IMR-90 (cell line): ENCODE measurements at regions not wholly inside any gene's neighbourhood (a gene's known extent, or its start where the extent isn't known, plus 50 kb on each side); places are given as distances from the start of the nearest gene placed in this dataset.

Source experiments
- ATAC-seq: fragments of 200-7000 bp; cut with Tn5 transposase; 2 replicates; pipeline ENCODE4 v1.9.1; 2020; ENCODE audit warnings: low read depth, mild to moderate bottlenecking, moderate library complexity
- BruUV-seq: library from RNA; stranded (reverse); fragments of 400-500 nt; replicated peaks from 2 replicates; lab custom pipeline; 2021; lab: Mats Ljungman, UMichigan
- CTCF ChIA-PET: fragments of 300-600 bp; formaldehyde crosslinking; extraction: SDS; loops from one replicate; lab custom pipeline; 2021; ENCODE audit warnings: antibody characterized with exemption; lab: Yijun Ruan, JAX
- POLR2A ChIA-PET: fragments of 300-600 bp; sonication (Branson Sonifier 250); formaldehyde crosslinking; loops from one replicate; lab custom pipeline; 2022; ENCODE audit warnings: antibody characterized with exemption; ENCODE audit not compliant: unreplicated experiment; lab: Charles Lee
- DNase-seq: peaks from one replicate; pipeline ENCODE4 v3.0.0; 2013
- H2AFZ ChIP-seq: replicated peaks from 2 replicates; pipeline ENCODE3; 2013; ENCODE audit warnings: low read length, mild to moderate bottlenecking; ENCODE audit not compliant: poor library complexity
- H2AK5ac ChIP-seq: 2 replicates; pipeline ENCODE4 v1.6.1; 2013; ENCODE audit warnings: low read depth, low read length, inconsistent platforms
- H2AK9ac ChIP-seq: replicated peaks from 2 replicates; pipeline ENCODE3; 2013; ENCODE audit warnings: mild to moderate bottlenecking, low read depth, low read length, moderate library complexity; ENCODE audit not compliant: poor library complexity
- H2BK120ac ChIP-seq: 2 replicates; pipeline ENCODE4 v1.6.1; 2013; ENCODE audit warnings: low read depth, low read length, inconsistent platforms
- H2BK15ac ChIP-seq: 3 replicates; pipeline ENCODE4 v1.6.1; 2013; ENCODE audit warnings: low read depth, low read length, inconsistent platforms
- H2BK20ac ChIP-seq: 2 replicates; pipeline ENCODE4 v1.6.1; 2013; ENCODE audit warnings: low read depth, mild to moderate bottlenecking, inconsistent platforms, low read length, moderate library complexity
- H2BK5ac ChIP-seq: 2 replicates; pipeline ENCODE4 v1.6.1; 2013; ENCODE audit warnings: mild to moderate bottlenecking, low read depth, low read length, inconsistent platforms; ENCODE audit not compliant: poor library complexity, severe bottlenecking
- H3K14ac ChIP-seq: replicated peaks from 2 replicates; pipeline ENCODE4 v1.6.1; 2013; ENCODE audit warnings: low read depth, low read length, inconsistent platforms
- H3K18ac ChIP-seq: 2 replicates; pipeline ENCODE4 v1.6.1; 2013; ENCODE audit warnings: low read depth, low read length, control low read depth
- H3K23ac ChIP-seq: 2 replicates; pipeline ENCODE4 v1.6.1; 2013; ENCODE audit warnings: low read depth, low read length, inconsistent platforms
- H3K27ac ChIP-seq: 2 replicates; pipeline ENCODE4 v1.5.1; 2013; ENCODE audit warnings: mild to moderate bottlenecking, control low read depth, low read length; ENCODE audit not compliant: insufficient read depth
- H3K27me3 ChIP-seq: 2 replicates; pipeline ENCODE4 v1.6.1; 2013; ENCODE audit warnings: low read length; ENCODE audit not compliant: control insufficient read depth, insufficient read depth
- H3K36me3 ChIP-seq: 2 replicates; pipeline ENCODE4 v1.6.1; 2013; ENCODE audit warnings: low read length, mixed read lengths; ENCODE audit not compliant: control insufficient read depth, insufficient read depth
- H3K4ac ChIP-seq: 2 replicates; pipeline ENCODE4 v1.6.1; 2013; ENCODE audit warnings: low read depth, low read length, inconsistent platforms
- H3K4me1 ChIP-seq: 2 replicates; pipeline ENCODE4 v1.6.1; 2013; ENCODE audit warnings: low read length, mixed read lengths; ENCODE audit not compliant: control insufficient read depth, insufficient read depth
- H3K4me2 ChIP-seq: 2 replicates; pipeline ENCODE4 v1.6.1; 2013; ENCODE audit warnings: low read depth, mild to moderate bottlenecking, control low read depth, low read length, moderate library complexity
- H3K4me3 ChIP-seq: 2 replicates; pipeline ENCODE4 v1.5.1; 2013; ENCODE audit warnings: low read depth, mild to moderate bottlenecking, control low read depth, low read length, moderate library complexity; ENCODE audit not compliant: insufficient read depth
- H3K56ac ChIP-seq: 2 replicates; pipeline ENCODE4 v1.6.1; 2013; ENCODE audit warnings: low read length, inconsistent platforms; ENCODE audit not compliant: insufficient read depth; ENCODE audit errors: extremely low read depth
- H3K79me1 ChIP-seq, 2 experiments: 2 replicates each; pipeline ENCODE4 v1.6.1; 2013; ENCODE audit warnings: low read length in 2 of 2, inconsistent platforms in 1 of 2, low read depth in 1 of 2
- H3K9ac ChIP-seq: 2 replicates; pipeline ENCODE4 v1.6.1; 2013; ENCODE audit warnings: low read depth, low read length, control low read depth
- H3K9me1 ChIP-seq: 2 replicates; pipeline ENCODE4 v1.6.1; 2013; ENCODE audit warnings: low read length, inconsistent platforms; ENCODE audit not compliant: insufficient read depth
- H3K9me3 ChIP-seq: 2 replicates; pipeline ENCODE4 v1.6.1; 2013; ENCODE audit warnings: low read length; ENCODE audit not compliant: control insufficient read depth, insufficient read depth
- H4K20me1 ChIP-seq: 2 replicates; pipeline ENCODE4 v1.6.1; 2013; ENCODE audit warnings: low read length, inconsistent platforms; ENCODE audit not compliant: insufficient read depth
- H4K5ac ChIP-seq: 2 replicates; pipeline ENCODE4 v1.6.1; 2013; ENCODE audit warnings: mild to moderate bottlenecking, low read depth, low read length, control low read depth
- H4K8ac ChIP-seq, 2 experiments: 2 replicates each; pipeline ENCODE4 v1.6.1; 2013; ENCODE audit warnings: low read depth in 2 of 2, low read length in 2 of 2, control low read depth in 1 of 2, inconsistent platforms in 1 of 2
- H4K91ac ChIP-seq: 2 replicates; pipeline ENCODE4 v1.6.1; 2013; ENCODE audit warnings: low read depth, low read length, inconsistent platforms; ENCODE audit not compliant: insufficient read depth
- BHLHE40 ChIP-seq: fragments of 150-350 bp; IDR thresholded peaks from 2 replicates; pipeline ENCODE4 v1.6.1; 2016; ENCODE audit warnings: mild to moderate bottlenecking, low read depth, low read length
- CEBPB ChIP-seq: IDR thresholded peaks from 2 replicates; pipeline ENCODE4 v1.6.1; 2012; ENCODE audit warnings: low read depth, low read length, improper control_type of control experiment
- CHD1 ChIP-seq: IDR thresholded peaks from 2 replicates; pipeline ENCODE4 v1.6.1; 2012; ENCODE audit warnings: low read depth, low read length, improper control_type of control experiment
- CTCF ChIP-seq: conservative IDR thresholded peaks from 2 replicates; pipeline ENCODE4 v1.5.1; 2012; ENCODE audit warnings: mild to moderate bottlenecking, low read depth, low read length, improper control_type of control experiment
- ELK1 ChIP-seq: fragments of 150-350 bp; IDR thresholded peaks from 2 replicates; pipeline ENCODE4 v1.6.1; 2016; ENCODE audit warnings: low read depth, mild to moderate bottlenecking, low read length, moderate library complexity, borderline replicate concordance
- MAFK ChIP-seq: IDR thresholded peaks from 2 replicates; pipeline ENCODE4 v1.6.1; 2012; ENCODE audit warnings: low read depth, low read length, improper control_type of control experiment
- MAZ ChIP-seq: IDR thresholded peaks from 2 replicates; pipeline ENCODE4 v1.6.1; 2012; ENCODE audit warnings: low read depth, mild to moderate bottlenecking, low read length, improper control_type of control experiment, moderate library complexity, borderline replicate concordance
- NFE2L2 ChIP-seq: fragments of 150-350 bp; IDR thresholded peaks from 2 replicates; pipeline ENCODE4 v1.6.1; 2016; ENCODE audit warnings: low read depth, mild to moderate bottlenecking, low read length
- POLR2A ChIP-seq: IDR thresholded peaks from 2 replicates; pipeline ENCODE4 v1.6.1; 2012; ENCODE audit warnings: mild to moderate bottlenecking, low read depth, low read length
- RAD21 ChIP-seq: IDR thresholded peaks from 2 replicates; pipeline ENCODE4 v1.6.1; 2012; ENCODE audit warnings: low read length, improper control_type of control experiment
- RCOR1 ChIP-seq: IDR thresholded peaks from 2 replicates; pipeline ENCODE4 v1.6.1; 2012; ENCODE audit warnings: mild to moderate bottlenecking, low read length, improper control_type of control experiment; ENCODE audit not compliant: insufficient replicate concordance
- RFX5 ChIP-seq: IDR thresholded peaks from 2 replicates; pipeline ENCODE4 v1.8.0; 2012; ENCODE audit warnings: low read depth, mild to moderate bottlenecking, low read length, moderate library complexity
- WGBS, 2 experiments: methylation state at CpG; one replicate each; pipeline versions ENCODE4 v1.1.5 to v1.1.7; 2013; ENCODE audit warnings: missing lambda C conversion rate in 2 of 2; ENCODE audit not compliant: insufficient read length in 1 of 2; ENCODE audit errors: extremely low coverage in 2 of 2; 5-methylcytosine and 5-hydroxymethylcytosine counted together
- dilution Hi-C: fragments of 300-500 bp; cut with HindIII; formaldehyde crosslinking; loops from one replicate; pipeline ENCODE4 v1.14.3; 2018; ENCODE audit warnings: low sequenced_read_pairs; ENCODE audit not compliant: unreplicated experiment
- in situ Hi-C: fragments of 300-500 bp; cut with MboI; formaldehyde crosslinking; loops from 3 replicates; pipeline ENCODE4 v1.14.3; 2019; ENCODE audit warnings: low sequenced_read_pairs, inconsistent platforms, mixed read lengths
- intact Hi-C: fragments of 100-400 bp; cut with micrococcal nuclease; formaldehyde crosslinking; loops from 2 replicates; pipeline ENCODE4 v1.10.0; 2022

- H3K9ac ChIP-seq, result no peak overlapping the region
- in situ Hi-C loops, result no loop called here
Measured at GRCh38 chr13:75165543-75166230, 316.3 kb downstream of the TBC1D4 start.

More at GRCh38 chr13:75165543-75166230, 316.3 kb downstream of the TBC1D4 start:
- POLR2A ChIA-PET, result no interaction called here
- dilution Hi-C loops (no loop called here), intact Hi-C loops (no loop called here)
- no CpG with 5 or more reads among the region's 4 CpGs for WGBS, 2 experiments
- no peak overlapping the region for H3K23ac ChIP-seq
- H4K5ac ChIP-seq, result no peak overlapping the region
- no peaks in the 10 kb centered on the region for H4K20me1 ChIP-seq
- no peaks in the 10 kb centered on the region for H3K9me1 ChIP-seq
- no peak overlapping the region for H3K4ac ChIP-seq
- H3K27me3 ChIP-seq, result 0 out of 2 replicates have a peak, but pooled peaks cover 2% of the 10 kb centered on the region
- H2BK15ac ChIP-seq, result no peak overlapping the region
- H3K4me2 ChIP-seq, result no peak overlapping the region
- no peak overlapping the region for H2AFZ ChIP-seq
- H3K4me3 ChIP-seq, result no peak overlapping the region
- no peak overlapping the region for H4K91ac ChIP-seq
- H3K14ac ChIP-seq, result no peak overlapping the region
- H2BK20ac ChIP-seq, result no peak overlapping the region
- no peak for ATAC-seq
- H2BK5ac ChIP-seq, result no peak overlapping the region
- no peak overlapping the region for H2AK9ac ChIP-seq
- no peak overlapping the region for H3K18ac ChIP-seq
- CTCF ChIA-PET, result no interaction called here
- no peak for TF ChIP-seq NFE2L2
- no peak for TF ChIP-seq POLR2A
- TF ChIP-seq RAD21, result no peak
- TF ChIP-seq CHD1, result no peak
- no peak for TF ChIP-seq MAFK
- TF ChIP-seq RFX5, result no peak
- TF ChIP-seq RCOR1, result no peak
- TF ChIP-seq CTCF, result no peak
- no peak for TF ChIP-seq ELK1
- no peak for TF ChIP-seq MAZ
- TF ChIP-seq CEBPB, result no peak
- no peak for TF ChIP-seq BHLHE40
- no peak overlapping the region for H2AK5ac ChIP-seq
- no peaks in the 10 kb centered on the region for H3K79me1 ChIP-seq
- no peaks in the 10 kb centered on the region for H3K4me1 ChIP-seq
- H2BK120ac ChIP-seq, result no peak overlapping the region
- no peak overlapping the region for H4K8ac ChIP-seq
- no peak overlapping the region for H3K56ac ChIP-seq
- H3K9me3 ChIP-seq, result no peaks in the 10 kb centered on the region
- H3K36me3 ChIP-seq, result no peaks in the 10 kb centered on the region
- BruUV-seq, result no TSS peak
- DNase-seq, result no peak
- no peak overlapping the region for H3K27ac ChIP-seq
